Right kidney (tissue), 1 donor: ENCODE measurements at regions not wholly inside any gene's neighbourhood (a gene's known extent, or its start where the extent isn't known, plus 50 kb on each side); places are given as distances from the start of the nearest gene placed in this dataset.

Experiments
- DNase-seq: peaks from one replicate; pipeline ENCODE4 v3.0.0-alpha.2; 2016

DNA sequence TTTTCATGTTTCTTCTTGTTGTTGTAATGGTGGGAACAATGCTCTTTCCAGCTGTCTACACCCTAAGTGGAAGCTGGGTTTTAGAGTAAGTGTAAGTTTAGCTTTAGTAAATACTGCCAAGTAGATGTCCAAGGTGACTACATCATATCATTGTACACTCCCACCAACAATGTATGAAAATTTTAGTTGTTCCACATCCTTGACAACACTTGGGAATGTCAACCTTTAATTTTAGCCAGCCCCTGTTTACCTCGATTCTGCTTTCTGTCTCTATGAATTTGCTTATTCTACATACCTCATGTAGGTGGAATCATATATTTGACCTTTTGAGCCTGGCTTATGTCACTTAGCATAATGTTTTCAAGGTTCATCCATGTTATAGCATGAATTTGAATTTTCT, 93.0 kb downstream of the MTPAP start:
- no peak for DNase-seq

DNA sequence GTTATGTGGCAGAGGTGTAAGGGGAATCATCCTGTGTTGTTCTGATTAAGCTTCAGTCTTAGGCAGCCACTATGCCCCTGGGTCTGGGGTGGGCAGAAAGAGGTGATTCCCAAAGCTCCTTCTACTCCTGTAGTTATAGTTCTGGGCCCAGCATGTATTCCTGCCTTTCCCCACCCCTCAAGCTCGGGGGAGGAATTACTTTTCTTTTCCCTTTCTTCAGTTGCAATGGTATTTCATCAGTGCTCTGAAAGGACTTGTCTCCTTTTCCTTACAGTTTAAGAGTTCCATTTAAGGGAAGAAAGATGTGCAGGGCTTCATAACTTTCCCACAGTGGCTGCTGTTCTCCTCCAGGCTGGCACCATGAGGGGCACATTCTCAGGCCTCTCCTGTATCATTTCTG, 94.2 kb downstream of the MTPAP start:
- no peak for DNase-seq

DNA sequence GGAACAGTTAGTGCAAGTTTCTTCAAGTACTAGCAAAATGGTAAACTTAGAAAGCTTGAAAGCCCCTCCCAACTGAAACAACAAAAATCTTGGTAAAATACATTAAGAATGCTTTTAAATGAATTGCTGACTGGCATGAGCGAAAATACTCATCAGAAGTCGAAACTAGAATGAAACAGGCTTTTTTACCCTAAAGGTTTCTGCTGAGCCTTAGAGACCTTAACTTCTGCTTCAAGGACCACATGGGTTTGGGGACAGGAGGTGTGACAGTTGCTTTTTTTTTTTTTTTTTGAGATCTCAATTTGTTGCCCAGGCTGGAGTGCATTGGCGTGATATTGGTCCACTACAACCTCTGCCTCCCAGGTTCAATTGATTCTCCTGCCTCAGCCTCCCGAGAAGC, 100.3 kb downstream of the MTPAP start:
- DNase-seq = no peak

GRCh38 chr10:30247704-30248103, 101.4 kb downstream of the MTPAP start:
- no peak for DNase-seq

GRCh38 chr10:30241422-30242110, 107.5 kb downstream of the MTPAP start:
- no peak for DNase-seq

- DNase-seq = no peak
Measured at GRCh38 chr10:30238836-30239235, 110.2 kb downstream of the MTPAP start.

- no peak for DNase-seq
Measured at GRCh38 chr10:30233186-30233959, 115.7 kb downstream of the MTPAP start.

DNA sequence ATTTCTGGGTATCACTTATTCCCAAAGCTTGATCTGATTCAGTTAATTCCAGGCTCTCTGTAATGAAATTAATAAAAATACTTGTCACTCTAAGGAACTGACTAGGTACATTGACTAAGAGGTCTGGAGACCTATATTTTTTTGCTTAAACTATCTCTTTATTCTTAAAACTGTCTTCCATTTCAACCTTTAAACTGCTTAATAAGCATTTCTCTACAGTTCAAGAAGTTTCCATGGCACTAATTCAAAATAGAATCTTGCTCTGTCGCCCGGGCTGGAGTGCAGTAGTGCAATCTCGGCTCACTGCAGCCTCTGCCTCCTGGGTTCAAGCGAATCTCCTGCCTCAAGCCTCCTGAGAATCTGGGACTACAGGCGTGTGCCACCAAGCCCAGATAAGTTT, 117.4 kb downstream of the MTPAP start:
- DNase-seq = no peak

GRCh38 chr10:30231071-30231652, 117.9 kb downstream of the MTPAP start:
- DNase-seq = no peak

GRCh38 chr10:30229536-30229935, 119.5 kb downstream of the MTPAP start:
- no peak for DNase-seq

GRCh38 chr10:30228417-30229036, 120.6 kb downstream of the MTPAP start:
- no peak for DNase-seq

GRCh38 chr10:30227481-30227880, 121.6 kb downstream of the MTPAP start:
- DNase-seq = no peak

- peak; percentile 60 for DNase-seq
Measured at GRCh38 chr10:30219971-30220751, 128.9 kb downstream of the MTPAP start.

DNA sequence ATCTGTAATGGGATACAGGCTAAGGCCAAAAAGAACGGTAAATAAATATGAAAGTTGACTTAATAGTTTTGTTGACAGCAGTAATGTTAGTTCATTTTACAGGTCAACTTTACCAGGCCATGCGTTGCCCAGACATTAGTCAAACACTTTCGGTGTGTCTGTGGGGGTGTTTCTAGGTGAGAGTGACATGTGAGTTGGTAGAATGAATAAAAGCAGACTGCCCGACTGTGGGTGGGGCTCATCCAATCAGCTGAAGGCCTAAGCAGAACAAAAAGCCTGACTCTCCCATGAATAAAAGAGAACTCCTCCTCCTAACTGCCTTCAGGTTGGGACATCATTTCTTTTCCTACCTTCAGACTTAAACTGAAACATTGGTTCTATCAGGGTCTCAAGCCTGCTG, 132.3 kb downstream of the MTPAP start:
- DNase-seq = no peak

GRCh38 chr10:30215623-30216022, 133.5 kb downstream of the MTPAP start:
- DNase-seq = no peak

DNA sequence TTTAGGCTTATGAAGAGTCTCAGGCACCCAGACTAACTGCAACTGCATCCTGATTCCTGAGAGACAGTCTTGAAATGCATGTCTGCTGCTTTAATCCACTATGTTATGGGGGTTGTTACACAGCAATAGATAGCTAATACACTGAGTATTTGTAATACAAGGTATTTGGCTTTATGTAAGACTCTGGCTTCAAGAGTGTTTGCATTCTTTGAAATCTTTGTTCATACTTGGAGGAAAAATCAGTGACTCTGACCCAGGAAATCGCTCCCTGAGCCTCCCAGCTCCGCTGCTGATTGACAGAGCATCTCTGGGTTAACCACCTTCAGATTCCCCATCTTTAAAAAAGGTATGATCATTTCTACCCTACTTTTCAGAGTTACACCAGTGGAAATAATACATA, 133.9 kb downstream of the MTPAP start:
- DNase-seq = no peak

DNA sequence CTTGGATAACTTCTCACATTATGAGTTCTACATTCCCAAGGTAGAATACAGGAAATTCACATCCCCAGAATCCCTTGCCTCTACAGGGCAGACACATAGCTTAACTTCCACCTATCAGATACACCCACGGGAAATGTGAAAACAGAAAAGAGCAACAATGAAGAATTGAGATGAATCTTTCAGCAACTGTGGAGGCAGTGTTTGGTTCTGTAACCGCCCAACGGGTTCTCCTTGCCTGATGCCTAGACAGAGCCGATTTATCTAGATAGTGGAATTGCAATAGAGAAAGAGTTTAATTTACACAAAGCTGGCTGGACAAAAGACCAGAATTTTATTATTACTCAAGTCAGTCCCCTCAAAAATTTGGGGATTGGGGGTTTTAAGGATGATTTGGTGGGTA, 138.8 kb downstream of the MTPAP start:
- no peak for DNase-seq

DNA sequence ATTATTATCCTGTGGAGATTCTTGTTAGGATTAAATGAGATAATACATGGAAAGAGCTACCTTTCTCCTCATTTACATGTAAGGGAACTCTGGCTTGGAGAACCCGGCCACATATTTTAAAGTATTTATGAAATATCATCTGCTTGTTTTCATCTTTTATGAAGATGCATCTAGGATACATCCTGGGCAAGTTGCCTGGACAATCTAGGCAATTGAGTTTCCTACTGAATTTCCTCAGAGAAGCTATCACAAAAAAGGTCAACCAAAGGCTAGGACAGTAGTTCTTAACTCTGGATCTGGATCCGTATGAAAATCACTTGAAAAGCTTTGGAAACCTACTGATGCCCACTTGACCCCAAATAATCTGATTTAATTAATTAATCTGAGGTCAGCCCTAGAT, 140.7 kb downstream of the MTPAP start:
- no peak for DNase-seq

GRCh38 chr10:30207485-30208052, 141.5 kb downstream of the MTPAP start:
- no peak for DNase-seq

DNA sequence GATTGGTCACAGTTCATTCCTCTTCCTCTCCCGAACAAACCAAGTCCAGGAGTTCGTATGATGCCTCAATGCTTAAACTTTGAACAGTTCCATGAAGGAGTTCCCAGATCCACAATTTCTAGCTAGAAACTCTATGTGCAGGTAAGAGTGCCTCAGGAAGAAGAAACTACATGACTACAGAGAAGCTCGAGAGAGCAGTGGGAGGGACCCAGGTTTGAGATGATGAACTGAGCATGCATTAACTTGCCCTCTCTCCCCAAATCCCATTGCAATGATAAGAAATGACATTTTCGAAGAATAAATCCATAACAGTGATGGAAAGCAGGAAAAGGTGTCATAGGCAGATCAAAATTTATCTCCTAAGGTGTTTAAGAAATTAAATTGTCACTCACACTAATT, 140.6 kb upstream of the JCAD start:
- DNase-seq = no peak

DNA sequence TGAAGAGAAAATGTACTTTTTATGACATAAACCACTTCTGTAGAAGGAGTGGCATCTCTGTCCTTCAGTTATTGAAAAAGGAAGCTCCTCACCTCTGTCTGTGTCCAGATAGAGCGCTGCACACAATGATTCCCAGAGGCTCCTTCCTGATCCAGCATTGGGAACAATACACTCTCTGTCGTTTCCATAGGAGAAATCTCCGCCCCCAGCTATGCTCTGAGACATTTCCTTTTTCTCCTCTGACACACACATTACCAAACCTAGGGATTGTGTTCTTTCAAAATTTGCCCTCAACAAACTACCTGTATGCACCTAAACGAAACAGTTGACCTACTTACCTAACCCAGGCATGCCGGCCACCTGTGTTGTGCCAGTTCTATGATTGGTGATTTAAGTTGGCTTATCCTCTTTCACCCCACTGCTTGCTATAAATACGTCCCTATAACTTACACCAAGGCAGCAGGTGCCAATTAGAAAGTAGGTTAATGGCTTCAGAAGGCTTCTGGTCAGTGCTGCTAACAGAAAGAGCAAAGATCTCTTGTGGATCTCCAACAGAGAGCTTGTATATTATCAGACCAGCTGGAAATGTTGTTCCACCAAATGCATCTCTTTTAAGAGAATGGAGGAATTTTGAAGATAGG, 140.1 kb upstream of the JCAD start:
- no peak for DNase-seq

- no peak for DNase-seq
Measured at GRCh38 chr10:30197186-30197585, 137.8 kb upstream of the JCAD start.
